Nephron (organoid): ENCODE measurements at regions not wholly inside any gene's neighbourhood (a gene's known extent, or its start where the extent isn't known, plus 50 kb on each side); places are given as distances from the start of the nearest gene placed in this dataset.

Experiments used
- H3K27ac Mint-ChIP-seq, 3 experiments: 2 replicates each; pipeline ENCODE4 v1.8.0; 2020; ENCODE audit warnings: mixed read lengths in 3 of 3, mild to moderate bottlenecking in 2 of 3, moderate library complexity in 1 of 3
- H3K27me3 Mint-ChIP-seq: 2 replicates; pipeline ENCODE4 v1.8.0; 2021; ENCODE audit warnings: low read depth, mild to moderate bottlenecking, moderate library complexity, mixed read lengths
- H3K36me3 Mint-ChIP-seq: 2 replicates; pipeline ENCODE4 v1.8.0; 2020; ENCODE audit warnings: low read depth, mixed read lengths
- H3K4me1 Mint-ChIP-seq: 2 replicates; pipeline ENCODE4 v1.8.0; 2020; ENCODE audit warnings: mixed read lengths
- H3K4me3 Mint-ChIP-seq, 3 experiments: 2 replicates each; pipeline ENCODE4 v1.8.0; 2020; ENCODE audit warnings: mild to moderate bottlenecking in 3 of 3, mixed read lengths in 3 of 3, moderate library complexity in 2 of 3
- H3K9me3 Mint-ChIP-seq: 2 replicates; pipeline ENCODE4 v1.8.0; 2020; ENCODE audit warnings: mixed read lengths
- TF ChIP-seq, protein P1 (sequence below), 3 experiments: fragments of 200-600 bp; sonication (generic); IDR thresholded peaks; one replicate each; pipeline ENCODE4 v1.5.0; 2021; ENCODE audit warnings: antibody characterized with exemption in 3 of 3; ENCODE audit not compliant: unreplicated experiment in 3 of 3

DNA sequence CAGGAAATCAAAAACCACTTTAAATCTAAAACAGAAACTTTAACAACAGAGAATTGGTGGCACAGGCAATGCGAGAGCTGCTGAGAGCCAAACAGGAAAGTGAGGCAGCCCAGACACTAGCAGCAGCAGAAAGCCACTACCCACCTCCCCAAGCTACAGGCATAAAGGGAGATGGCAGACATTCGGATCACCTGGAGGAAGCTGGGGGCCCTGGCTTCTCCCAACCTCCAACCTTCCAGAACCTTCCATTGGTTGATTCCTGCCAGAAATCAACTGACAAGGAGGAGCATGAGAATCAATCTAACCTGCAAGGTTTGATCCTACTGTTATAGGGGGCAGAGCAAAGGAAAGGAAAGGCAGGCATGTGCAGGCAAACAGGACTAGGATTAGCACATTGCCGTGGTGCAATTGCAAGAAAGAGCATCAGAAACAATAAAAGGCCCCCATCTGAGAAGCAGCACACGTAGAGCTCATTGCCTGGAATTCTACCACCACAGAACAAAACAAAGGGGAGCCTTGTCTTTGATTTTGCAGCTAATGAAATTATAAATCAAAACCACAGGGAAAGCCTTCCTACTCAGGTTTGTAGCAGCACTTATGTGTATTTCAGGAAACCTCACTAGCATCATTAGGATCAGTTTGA, 427.3 kb upstream of the RASGEF1B start:
- Mint-ChIP-seq H3K9me3 (no peaks in the 10 kb centered on the region), H3K27me3 (no peaks in the 10 kb centered on the region), H3K4me3 (no peak overlapping the region), H3K27ac (no peak overlapping the region), H3K36me3 (no peaks in the 10 kb centered on the region), H3K4me1 (no peaks in the 10 kb centered on the region)
- TF ChIP-seq, protein P1, sequence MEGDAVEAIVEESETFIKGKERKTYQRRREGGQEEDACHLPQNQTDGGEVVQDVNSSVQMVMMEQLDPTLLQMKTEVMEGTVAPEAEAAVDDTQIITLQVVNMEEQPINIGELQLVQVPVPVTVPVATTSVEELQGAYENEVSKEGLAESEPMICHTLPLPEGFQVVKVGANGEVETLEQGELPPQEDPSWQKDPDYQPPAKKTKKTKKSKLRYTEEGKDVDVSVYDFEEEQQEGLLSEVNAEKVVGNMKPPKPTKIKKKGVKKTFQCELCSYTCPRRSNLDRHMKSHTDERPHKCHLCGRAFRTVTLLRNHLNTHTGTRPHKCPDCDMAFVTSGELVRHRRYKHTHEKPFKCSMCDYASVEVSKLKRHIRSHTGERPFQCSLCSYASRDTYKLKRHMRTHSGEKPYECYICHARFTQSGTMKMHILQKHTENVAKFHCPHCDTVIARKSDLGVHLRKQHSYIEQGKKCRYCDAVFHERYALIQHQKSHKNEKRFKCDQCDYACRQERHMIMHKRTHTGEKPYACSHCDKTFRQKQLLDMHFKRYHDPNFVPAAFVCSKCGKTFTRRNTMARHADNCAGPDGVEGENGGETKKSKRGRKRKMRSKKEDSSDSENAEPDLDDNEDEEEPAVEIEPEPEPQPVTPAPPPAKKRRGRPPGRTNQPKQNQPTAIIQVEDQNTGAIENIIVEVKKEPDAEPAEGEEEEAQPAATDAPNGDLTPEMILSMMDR (IDR thresholded peaks at IDR 0.05; ENCODE audit: unreplicated experiment in 3 of 3) = no peak

DNA sequence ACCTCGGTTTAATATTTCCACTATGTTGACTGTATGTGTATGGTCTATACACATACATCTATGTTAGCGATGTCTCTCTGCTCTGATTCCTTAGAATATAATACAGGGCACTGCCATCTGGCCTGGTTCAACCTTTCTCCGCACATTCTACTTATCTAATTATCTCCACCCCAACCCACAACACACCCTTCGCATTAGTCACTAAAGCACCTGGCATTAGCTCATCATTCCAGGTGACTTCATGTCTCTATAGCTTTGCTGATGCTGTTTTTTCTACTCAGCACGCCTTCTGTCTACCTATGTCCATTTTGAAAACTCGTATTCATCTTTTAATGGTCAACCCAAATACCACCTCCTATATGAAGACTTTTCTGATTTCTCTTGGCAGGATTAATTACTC, 425.2 kb upstream of the RASGEF1B start:
- TF ChIP-seq, protein P1 (IDR thresholded peaks at IDR 0.05; ENCODE audit: unreplicated experiment in 3 of 3) = no peak
- H3K27me3 Mint-ChIP-seq = peaks cover 6% of the 10 kb centered on the region
- H3K36me3 Mint-ChIP-seq = no peaks in the 10 kb centered on the region
- no peaks in the 10 kb centered on the region for H3K4me1 Mint-ChIP-seq
- H3K27ac Mint-ChIP-seq = no peak overlapping the region
- no peaks in the 10 kb centered on the region for H3K9me3 Mint-ChIP-seq
- H3K4me3 Mint-ChIP-seq = no peak overlapping the region

DNA sequence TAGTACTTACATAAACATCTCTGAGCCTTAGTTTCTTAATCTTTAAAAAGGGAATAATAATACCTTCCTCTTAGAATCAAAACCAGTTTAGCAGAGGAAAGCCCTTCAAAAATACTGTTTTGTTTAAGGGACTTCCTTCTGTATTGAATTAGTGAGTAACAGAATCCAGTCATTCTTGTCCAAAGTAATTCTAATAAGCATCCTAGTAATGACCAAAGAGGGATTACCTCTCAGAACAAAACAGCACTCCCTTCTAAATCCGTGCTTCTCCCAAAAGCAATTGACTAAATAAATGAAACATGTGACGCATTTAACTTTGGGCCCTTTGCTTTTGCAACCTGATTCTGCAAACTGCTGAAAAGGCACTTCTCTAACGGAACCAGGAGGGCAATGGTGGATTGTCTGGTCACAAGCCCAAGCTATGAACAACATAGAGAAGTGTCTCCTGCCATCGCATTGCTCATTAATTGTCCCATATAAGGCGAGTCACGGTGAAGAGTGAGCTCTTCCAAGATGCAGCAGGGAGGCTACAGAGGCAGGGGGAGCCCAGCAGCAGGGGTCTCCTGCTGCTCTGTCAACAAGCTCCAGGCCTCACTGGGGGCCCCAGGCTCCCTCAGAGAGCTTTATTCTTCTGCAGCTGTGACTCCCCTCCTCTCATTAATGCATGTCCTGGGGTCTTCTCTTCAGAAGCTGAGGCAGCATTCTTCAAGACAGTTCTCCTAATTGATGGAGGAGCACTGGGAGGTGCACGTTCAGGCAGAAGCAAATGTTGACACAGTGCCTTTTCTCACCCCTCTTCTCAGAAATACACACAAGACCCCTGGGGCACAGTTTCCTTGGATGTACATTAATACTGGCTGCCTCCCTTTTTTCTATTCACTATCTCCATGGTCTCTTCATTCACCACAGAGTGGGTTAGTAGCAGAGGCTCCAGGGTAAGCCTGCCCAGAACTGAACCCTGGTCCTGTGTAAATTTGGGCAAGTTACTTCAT, 419.6 kb upstream of the RASGEF1B start:
- H3K9me3 Mint-ChIP-seq = peaks cover 4% of the 10 kb centered on the region
- H3K36me3 Mint-ChIP-seq = no peaks in the 10 kb centered on the region
- H3K4me1 Mint-ChIP-seq = no peaks in the 10 kb centered on the region
- peaks cover 6% of the 10 kb centered on the region for H3K27me3 Mint-ChIP-seq
- TF ChIP-seq, protein P1 (IDR thresholded peaks at IDR 0.05; ENCODE audit: unreplicated experiment in 3 of 3) = no peak
- H3K27ac Mint-ChIP-seq = no peak overlapping the region
- H3K4me3 Mint-ChIP-seq = no peak overlapping the region

DNA sequence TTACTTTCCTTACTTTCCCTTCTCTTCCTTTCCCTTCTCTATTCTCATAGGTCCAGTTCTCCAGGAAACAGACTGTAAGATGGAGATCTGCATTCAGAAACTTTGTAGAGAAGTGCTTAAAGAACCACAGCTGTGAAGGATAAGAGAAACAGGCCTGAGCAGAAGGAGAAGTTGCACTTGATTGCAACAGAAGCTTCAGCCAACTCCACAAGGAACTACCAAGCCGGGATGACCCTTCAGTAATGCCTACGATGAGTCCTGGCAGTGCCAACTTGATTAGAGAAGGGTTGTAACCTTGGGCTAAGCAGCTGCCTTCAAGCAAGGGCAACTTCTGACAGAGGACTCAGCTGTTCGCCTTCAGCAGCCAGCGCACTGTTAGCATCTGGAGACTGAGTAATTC, 413.3 kb upstream of the RASGEF1B start:
- Mint-ChIP-seq H3K36me3 (no peaks in the 10 kb centered on the region), H3K4me3 (no peak overlapping the region), H3K27ac (no peak overlapping the region), H3K4me1 (no peaks in the 10 kb centered on the region), H3K27me3 (no peaks in the 10 kb centered on the region), H3K9me3 (peaks cover 7% of the 10 kb centered on the region)
- TF ChIP-seq, protein P1 (IDR thresholded peaks at IDR 0.05; ENCODE audit: unreplicated experiment in 3 of 3) = no peak

DNA sequence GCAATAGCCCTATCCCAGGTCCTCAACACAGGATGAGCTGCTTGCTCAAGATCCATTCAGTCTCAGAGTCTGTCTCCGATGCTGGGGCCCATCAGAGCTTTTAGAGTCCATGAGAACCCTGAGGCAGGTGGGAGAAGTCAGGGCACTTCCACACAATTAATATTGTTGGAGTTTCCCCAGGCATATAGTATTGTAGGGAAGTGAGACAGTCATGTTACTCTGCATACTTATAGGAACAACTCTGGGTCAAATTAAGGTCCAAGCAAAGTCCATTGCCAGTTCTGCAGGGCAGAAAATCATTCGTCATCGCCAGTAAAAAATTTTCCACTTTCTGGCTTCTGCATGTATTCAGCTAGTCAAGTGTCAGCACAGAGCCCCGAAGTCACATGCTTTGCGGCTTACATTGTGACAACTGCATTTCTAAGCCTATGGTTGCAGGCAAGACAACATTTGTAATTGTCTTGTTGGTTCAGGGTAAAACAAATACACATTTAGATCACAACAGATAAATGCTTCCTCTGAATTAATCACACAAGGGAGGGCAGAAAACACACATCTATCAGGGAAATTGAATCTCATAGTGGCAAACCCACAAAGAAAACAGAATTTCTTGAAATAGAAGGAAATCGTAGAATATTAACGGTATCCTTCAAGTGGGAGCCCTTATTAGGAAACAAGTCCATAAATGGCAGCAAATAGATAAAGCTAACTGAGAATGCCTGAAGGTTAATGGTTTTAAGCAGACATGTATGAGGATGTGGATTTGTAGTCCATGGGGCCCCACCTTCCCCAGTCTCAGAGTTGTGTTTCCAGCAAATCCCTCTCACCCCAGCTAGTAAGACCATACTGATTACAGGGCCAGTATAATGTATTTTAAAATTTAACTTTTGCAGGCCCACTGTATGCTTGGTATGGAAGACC, 412.1 kb upstream of the RASGEF1B start:
- Mint-ChIP-seq H3K36me3 (no peaks in the 10 kb centered on the region), H3K27me3 (no peaks in the 10 kb centered on the region), H3K9me3 (peaks cover 7% of the 10 kb centered on the region), H3K27ac (no peak overlapping the region), H3K4me3 (no peak overlapping the region), H3K4me1 (no peaks in the 10 kb centered on the region)
- TF ChIP-seq, protein P1 (IDR thresholded peaks at IDR 0.05; ENCODE audit: unreplicated experiment in 3 of 3) = no peak
